HG03097 (cell line): ENCODE measurements at regions not wholly inside any gene's neighbourhood (a gene's known extent, or its start where the extent isn't known, plus 50 kb on each side); places are given as distances from the start of the nearest gene placed in this dataset.
"Not testable (repeated sequence)": the region's sequence is repeated elsewhere in the genome, so short reads cannot be mapped to it uniquely, and the experiment has no call there.

Experiments
- ATAC-seq: cut with Tn5 transposase; IDR thresholded peaks from one replicate; pipeline ENCODE4 v1.9.1; 2021; ENCODE audit not compliant: unreplicated experiment, low FRiP score

DNA sequence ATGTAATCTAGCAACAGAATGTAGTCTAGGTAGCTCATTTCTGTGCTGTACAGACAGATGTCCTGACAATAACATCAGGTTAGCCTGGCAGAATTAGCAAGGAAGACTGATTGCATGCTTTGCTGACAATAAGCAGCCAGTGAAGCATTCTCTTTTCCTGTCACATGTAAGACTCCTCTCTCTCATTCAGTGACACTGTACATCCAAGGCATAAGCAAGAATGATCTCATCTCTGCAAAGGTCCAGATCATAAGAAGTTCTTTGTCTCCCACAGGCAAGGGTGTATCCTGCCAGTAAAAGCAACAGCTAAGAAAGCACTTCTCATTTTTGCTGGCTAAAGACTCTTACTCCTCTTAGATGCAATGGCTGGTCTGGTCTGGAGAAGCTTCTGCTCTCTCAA, 861.8 kb downstream of the TAF11L14 start:
- no peak for ATAC-seq

DNA sequence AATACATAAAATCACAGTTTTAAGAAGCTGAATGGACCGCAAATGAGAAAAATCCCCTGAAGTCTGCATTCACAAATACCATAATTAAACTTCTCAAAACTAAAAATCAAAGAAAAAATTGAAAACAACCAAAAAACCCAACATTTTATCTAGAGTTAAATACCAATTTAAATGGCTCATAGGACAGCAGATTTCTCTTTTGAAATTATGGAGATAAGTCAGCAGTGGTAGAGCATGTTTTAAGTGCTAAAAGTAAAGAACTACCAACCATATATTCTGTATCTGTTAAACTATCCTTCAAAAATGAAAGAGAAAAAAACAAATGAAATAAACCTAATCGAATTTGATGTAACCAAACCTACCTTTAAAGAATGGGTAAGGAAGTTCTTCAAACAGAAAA, 862.8 kb downstream of the TAF11L14 start:
- no peak for ATAC-seq

- no peak for ATAC-seq
Observed at GRCh38 chr5:18503797-18504328, 869.6 kb downstream of the TAF11L14 start.

- no peak for ATAC-seq
Observed at GRCh38 chr5:18507114-18507513, 872.9 kb downstream of the TAF11L14 start.

DNA sequence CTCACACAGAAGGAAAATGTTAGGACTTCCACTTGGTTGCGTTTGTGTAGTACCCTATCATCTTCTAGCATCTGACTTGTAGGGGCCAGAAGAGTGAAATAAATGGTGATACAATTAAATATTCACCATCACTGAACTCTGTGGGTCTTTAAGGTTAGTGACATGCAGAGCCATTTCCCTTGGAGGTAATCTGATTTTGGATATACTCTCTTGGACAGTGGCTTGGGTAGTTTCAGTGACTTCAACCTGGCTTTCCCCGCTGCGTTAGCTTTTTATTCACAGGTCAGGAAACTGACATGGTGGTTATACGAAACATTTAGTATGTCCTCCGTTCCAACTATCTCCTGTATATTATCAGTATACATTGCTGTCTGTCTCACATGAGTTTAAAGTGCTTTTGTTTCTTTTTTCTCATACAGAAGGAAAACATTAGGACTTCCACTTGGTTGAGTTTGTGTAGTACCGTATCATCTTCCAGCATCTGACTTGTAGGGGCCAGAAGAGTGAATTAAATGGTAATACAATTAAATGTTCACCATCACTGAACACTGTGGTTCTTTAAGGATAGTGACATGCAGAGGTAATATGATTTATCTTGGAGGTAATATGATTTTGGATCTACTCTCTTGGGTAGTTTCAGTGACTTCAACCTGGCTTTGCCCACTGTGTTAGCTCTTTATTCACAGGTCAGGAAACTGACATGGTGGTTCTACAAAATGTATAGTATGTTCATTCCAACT, 883.6 kb downstream of the TAF11L14 start:
- no peak for ATAC-seq

DNA sequence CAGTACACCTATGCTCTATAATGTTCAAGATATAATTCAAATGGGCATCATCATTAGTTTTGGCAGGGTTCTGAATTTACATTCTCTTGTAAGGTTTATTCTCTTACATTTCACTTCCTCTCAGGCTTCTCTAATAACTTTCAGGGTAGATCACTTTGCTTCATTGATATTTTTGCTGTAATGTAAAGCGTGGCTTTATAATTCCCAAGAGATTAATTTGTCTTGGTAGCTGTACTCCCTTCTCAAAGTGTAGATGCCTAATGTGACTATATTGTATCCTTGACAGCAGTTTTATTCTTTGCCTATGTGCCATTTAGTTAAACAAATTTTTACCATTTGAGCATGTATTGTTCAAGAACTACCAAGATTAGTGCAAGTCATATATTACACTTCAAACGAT, 889.1 kb downstream of the TAF11L14 start:
- no peak for ATAC-seq

- ATAC-seq, result no peak
Observed at GRCh38 chr5:18526792-18527405, 892.6 kb downstream of the TAF11L14 start.

DNA sequence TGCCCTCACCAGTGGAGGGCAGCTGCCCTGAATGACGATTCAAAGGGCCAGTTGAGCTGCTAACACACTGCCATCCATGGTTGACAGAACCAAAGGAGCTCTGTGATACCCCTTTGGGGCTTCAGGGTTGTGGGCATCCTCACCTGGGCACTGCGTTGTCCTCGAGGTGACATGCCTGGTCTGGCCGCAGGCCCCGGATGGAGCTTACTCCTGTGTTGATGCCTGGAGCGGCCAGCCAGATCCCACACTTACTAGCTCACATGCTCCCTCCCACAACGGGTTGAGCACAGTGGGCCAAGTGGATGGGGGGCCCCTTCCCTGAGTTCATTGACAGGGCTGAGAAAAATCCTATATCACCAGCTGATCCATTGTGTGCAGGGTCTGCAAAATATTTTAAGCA, 898.9 kb downstream of the TAF11L14 start:
- ATAC-seq, result no peak

GRCh38 chr5:18534119-18534518, 899.9 kb downstream of the TAF11L14 start:
- no peak for ATAC-seq

GRCh38 chr5:18535753-18536152, 901.5 kb downstream of the TAF11L14 start:
- ATAC-seq, result not testable (repeated sequence)

- no peak for ATAC-seq
Observed at GRCh38 chr5:18544421-18544820, 910.2 kb downstream of the TAF11L14 start.

DNA sequence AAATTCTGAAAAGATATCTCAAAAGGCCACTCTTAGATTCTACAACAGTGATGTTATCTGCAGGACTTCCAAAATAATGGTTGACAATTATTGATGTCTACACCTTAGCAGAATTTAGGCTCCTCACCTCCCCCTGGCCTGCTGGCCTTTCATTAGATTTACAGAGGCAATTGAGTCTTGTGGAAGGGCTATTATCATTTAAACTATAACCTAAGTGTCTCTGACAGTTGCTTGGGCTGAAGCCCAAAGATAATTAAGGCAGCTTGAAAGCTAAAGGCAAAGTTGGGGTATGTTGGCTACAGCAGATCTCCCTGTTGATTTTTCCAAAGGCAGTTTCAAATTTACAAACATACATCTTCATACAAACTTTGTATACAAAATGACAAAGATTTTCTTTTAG, 912.3 kb downstream of the TAF11L14 start:
- ATAC-seq, result no peak

DNA sequence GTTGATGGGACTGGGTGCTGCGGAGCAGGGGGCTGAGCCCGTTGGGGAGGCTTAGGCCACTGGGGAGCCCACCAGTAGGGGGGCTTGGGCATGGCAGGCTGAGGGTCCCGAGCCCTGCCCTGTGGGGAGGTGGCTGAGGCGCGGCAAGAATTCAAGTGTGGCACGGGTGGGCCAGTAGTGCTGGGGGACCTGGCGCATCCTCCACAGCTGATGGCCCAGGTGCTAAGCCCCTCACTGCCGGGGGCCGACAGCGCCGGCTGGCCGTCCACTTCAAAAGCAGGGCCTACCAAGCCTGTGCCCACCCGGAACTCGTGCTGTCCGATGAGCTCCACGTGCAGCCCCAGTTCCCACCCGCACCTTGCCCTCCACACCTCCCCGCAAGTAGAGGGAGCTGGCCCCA, 917.5 kb downstream of the TAF11L14 start:
- ATAC-seq, result no peak

GRCh38 chr5:18553269-18553668, 919.0 kb downstream of the TAF11L14 start:
- no peak for ATAC-seq

DNA sequence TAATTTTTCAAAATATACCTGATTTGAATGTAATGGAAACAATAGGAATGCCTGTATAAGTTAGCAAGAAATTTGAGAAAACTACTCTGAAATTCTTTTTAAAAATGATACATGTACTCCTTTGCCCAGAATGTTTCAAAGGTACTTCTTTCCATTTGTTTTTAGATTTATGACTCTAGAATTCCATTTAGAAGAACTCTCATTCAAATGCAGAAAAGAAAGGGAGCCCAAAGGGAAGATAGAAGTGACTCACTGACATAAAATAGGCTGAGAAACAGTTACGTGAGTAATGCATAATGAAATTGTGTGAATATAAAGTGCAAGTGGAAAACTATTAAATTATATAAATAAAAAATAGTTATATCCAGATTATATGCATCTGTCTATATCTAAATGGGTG, 926.3 kb downstream of the TAF11L14 start:
- ATAC-seq, result no peak

GRCh38 chr5:18563853-18564252, 929.6 kb downstream of the TAF11L14 start:
- no peak for ATAC-seq

GRCh38 chr5:18566671-18567070, 932.4 kb downstream of the TAF11L14 start:
- ATAC-seq, result no peak

DNA sequence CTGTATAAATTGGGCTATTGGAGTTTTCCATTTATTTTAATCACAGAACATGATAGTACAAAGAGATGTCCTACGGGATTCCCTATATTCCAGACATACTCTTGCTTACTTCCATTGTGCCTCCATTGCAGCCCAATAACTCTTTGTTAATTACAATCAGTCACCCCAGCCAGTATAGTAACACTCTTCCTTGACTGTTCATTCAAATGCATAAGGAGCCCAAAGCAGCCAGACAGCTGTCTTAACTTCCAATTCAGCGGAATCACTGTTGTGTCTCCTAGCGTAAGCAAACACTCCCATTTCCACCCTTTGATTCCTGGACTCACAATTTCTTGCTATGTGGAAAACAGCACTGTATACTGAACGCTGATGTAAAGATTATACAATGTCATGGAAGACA, 942.3 kb downstream of the TAF11L14 start:
- ATAC-seq, result no peak

DNA sequence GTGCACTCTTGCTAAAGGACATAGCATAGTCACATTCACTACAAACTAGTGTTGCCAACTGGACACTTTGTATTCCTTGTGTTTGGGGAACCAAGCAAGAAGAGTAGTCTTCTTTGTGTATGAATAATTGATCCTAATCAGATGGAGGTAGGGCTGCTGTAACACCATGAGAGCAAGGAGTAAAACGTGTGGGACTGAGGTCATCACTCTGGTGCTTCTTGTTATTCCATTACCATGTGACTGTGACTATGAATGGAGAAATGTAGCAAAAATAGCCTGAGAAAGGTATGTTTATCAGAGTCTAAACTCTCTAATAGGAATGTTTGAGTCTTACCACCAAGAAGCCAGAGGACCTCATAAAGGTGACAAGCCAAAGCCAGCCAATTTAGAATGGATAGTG, 966.9 kb downstream of the TAF11L14 start:
- ATAC-seq, result no peak

- no peak for ATAC-seq
Observed at GRCh38 chr5:18602402-18602801, 968.1 kb downstream of the TAF11L14 start.

DNA sequence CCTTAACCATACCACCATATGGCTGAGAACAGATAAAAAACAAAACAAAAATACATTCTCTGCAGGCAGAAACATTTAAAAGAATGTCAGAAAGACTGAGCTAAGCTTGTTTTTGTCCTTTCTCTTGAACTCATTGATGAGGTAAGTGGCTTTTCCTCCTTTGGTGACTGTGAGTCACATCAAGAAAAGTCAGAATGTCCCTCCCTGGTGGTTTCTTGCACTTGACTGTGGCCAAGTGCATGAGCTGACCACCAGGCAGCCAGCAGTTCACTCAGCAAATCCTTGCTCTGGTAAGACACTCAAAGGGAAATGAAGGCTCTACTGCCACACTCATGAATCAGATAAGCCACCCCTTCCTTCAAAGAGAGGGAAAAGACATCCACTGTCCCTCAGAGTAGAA, 970.9 kb downstream of the TAF11L14 start:
- no peak for ATAC-seq

GRCh38 chr5:18607570-18607969, 973.3 kb downstream of the TAF11L14 start:
- no peak for ATAC-seq
